ENCODE measurements at regions not wholly inside any gene's neighbourhood (a gene's known extent, or its start where the extent isn't known, plus 50 kb on each side); places are given as distances from the start of the nearest gene placed in this dataset.
"Not testable (repeated sequence)": the region's sequence is repeated elsewhere in the genome, so short reads cannot be mapped to it uniquely, and the experiment has no call there.

DNA sequence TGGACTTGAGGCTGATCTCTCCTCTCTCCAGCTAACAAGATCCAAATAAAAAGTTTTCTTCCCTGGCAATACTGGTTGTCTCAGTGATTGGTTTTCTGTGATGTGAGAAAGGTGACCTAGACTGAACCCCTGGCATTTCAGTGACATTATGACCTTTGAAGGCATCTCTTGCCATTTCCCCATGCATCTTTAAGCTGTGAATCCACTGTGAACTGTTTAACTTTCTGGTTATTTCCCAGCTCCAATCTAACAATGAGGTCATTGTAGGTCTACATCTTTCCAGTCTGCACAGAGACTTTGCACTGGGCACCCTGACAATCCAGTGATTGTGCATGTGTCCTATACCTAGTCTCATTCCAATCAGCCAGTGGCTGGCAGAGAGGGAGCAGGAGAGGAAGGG is 155.9 kb upstream of the NUDT4 start:
- no peak for DNase-seq

DNA sequence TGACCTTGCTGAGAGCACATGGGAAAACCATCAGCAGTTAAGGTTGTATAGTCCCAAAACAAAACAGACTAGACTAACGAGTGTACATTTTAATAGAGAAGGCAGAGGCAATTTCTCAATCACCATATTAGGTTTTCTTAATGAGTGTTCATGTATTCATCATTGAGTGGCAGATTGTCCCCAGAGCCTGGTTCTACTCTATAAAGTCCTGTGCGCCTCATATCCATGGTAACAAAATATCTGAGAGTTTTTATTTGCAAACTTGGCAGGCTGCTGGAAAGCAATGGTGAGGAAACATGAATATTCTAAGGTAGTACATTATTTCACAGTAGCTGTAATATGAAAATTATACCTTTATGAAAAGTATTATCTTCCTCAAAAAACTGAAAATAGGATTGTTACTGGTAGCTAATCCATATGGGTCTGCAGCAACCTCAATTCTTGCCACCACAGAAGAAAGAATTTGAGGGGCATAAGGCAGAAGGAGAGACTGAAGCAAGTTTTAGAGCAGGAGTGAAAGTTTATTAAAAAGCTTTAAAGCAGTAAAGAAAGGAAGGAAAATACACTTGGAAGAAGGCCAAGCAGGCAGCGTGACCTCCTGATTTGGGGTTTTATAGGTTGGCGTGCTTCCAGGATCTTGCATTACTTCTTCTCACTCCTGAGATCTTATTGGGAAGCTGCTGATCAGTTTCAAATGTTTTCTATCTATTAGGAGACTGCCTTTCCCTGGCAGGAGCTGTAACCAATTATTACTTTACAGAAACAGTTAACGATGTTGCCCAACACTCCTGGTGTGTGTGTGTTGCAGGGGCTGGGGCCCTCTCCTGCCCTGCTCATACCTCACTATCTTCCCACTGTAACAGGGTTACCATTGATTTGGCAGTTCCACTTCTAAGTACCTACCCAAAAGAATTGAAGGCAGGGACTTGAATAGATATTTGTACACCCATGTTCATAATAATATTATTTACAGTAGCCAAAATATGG is 154.0 kb upstream of the NUDT4 start:
- no peak for DNase-seq

DNA sequence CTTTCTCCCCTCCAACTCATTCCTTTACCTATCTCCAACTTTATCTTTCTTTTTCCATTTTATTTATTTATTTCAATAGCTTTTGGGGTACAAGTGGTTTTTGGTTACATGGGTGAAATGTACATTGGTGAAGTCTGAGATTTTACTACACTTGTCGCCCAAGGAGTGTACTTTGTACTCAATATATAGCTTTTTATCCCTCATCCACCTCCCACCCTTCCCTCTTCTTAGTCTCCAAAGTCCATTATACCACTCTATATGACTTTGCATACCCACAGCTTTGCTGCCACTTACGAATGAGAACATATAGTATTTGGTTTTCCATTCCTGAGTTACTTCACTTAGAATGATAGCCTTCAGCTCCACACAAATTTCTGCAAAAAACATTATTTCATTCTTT is 152.6 kb upstream of the NUDT4 start:
- DNase-seq: no peak

DNA sequence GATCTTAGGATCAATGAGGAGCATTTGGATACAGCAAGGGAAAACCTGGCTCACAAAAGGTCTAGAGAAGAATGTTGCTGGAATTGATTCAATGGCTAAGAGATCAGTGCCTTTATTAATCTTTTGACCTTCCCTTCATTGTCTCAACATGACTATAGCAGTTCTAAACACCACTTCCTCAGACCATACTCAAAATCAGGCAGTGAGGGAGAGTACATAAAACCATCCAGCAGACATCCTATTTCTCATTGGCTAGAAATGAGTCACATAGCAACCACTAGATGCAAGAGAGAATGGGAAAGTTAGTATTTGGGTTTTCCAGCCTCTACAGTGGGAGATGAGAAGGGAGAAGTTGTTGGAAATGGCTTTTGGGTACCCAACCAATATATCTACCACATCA is 151.4 kb upstream of the NUDT4 start:
- DNase-seq: no peak

DNA sequence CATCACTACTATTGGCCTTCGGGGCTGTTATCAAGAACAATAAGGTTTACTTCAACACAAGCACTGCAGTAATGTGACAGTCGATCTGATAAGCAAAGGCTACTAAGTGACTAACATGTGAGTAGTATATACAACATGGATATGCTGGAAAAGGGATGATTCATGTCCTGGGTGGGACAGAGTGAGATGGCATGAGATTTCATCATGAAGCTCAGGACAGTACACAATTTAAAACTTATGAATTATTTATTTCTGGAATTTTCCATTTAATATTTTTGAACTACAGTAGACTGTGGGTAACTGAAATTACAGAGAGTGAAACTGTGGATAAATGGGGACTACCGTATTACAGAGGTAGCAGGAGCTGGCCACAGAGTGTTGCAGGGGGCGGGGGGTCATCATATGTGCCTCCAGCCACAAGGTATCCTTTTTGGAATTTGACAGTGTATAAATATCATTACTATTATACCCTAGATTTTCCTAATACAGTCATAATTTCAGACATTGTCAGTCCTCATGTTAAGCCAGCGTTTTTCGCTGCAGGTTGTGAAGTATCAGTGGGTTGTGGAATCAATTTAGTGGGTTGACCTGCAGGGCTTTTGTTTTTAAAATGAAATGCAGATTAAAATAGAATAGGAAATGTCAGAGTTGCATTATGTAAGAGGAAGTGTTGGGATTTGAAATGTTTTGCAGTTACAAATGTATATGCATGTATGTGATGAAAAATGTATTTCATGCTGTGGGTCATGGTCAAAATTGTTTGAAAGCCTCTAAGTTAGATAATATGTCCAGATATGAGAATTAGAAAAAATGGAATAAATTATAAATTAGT is 148.0 kb upstream of the NUDT4 start:
- no peak for DNase-seq

DNA sequence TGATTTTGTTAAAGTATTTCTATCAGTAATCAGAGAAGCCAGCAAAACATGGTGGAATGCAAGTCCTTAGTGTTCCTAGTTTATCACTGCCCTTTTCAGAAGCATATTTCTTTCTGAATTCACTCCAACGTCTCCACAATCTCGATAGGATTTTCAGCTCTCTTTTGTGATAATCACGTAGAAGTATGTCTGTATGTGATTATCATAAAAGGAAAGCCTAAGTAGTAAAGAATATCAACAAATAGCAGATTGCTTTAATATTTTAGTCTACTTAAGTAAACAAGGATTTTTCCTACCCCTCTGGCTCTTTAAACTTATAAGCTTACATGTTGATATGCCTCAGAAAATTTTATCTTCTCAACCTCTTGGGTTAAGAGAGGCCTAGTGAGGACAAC is 147.4 kb upstream of the NUDT4 start:
- DNase-seq: no peak

DNA sequence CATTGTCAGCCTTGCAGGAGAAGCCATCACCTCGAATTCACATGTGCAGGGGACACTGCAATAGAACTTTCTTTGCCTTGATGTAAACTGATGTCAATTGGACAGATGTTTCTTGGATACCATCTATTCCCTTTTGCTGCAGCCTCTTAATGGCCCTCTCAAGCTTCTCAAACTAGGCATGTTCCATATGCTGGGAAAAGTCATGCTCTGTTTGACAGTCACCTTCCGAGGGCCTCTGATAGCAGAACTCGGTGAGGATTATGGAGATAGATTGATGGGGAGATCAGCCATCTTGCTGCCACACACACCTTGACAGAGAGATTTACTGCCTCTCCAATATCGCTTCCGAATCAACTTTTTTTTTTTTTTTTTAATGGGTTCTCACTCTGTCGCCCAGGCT is 145.8 kb upstream of the NUDT4 start:
- no peak for DNase-seq

DNA sequence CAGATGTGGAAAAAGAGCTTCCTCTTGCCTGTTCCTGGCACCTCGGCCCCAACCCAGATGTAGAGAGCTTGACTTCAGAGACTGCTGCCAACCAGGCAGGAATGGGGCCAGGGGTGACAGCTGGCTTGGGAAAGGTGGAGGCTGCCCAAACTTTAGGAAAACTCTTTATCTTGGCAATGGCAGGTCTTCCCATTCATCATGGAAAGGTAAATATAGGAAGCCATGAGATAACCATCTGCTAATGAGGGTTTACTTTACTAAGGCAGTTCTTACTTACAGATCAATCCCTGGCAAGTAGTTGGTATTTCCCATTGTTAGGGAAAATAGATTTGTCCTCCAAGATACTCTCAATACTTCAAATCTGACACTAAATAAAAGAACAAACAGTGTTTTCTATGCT is 143.1 kb upstream of the NUDT4 start:
- DNase-seq: no peak

DNA sequence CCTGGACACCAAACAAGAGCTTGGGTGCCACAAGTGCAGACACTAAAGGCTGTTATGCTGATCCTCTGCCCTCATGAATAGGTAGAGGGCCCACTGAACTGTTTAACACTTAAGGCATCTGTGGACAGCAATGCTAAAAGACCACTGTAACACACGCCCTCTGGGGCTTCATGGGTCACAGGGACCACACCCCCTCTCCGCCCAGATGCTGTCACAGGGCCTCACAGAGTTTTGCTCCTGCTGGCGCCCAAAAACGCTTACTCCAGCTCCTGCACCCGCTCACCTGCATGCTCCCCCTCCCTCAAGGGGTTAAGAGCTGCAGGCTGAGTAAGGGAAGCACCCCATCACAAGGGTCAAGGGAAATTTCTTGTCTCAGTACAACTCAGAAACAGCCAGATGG is 141.8 kb upstream of the NUDT4 start:
- no peak for DNase-seq

DNA sequence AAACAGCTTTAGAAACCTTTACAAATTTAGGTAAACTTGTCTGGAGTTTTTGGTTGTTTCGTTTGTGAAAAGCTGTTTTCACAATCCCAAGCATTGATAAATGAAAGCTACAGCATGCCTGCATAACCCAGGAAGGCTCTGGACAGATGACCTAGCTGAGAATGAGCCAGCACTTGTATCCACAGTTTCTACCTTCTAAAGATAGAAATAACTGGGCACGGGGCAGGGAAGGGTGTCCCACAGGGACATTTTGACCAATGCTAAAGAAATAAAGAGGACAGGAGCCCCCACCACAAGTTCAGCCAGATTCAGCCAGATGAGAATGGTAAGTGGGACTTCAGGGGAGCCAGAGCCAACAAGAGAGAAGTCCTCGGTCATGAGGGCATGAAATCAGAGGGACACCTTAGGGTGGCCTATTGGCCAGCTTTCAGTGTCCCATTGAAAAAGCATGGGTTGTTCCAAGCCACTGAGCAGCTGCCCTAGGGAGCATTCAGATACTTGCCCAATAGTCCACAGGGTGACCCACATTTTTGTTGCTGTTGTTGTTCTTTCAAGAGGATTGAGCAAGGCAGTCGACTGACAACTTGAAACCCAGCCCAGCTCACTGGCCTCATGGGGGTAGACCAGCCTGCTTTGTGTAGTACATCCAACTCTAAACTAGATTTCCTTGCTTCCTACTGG is 140.3 kb upstream of the NUDT4 start:
- no peak for DNase-seq

DNA sequence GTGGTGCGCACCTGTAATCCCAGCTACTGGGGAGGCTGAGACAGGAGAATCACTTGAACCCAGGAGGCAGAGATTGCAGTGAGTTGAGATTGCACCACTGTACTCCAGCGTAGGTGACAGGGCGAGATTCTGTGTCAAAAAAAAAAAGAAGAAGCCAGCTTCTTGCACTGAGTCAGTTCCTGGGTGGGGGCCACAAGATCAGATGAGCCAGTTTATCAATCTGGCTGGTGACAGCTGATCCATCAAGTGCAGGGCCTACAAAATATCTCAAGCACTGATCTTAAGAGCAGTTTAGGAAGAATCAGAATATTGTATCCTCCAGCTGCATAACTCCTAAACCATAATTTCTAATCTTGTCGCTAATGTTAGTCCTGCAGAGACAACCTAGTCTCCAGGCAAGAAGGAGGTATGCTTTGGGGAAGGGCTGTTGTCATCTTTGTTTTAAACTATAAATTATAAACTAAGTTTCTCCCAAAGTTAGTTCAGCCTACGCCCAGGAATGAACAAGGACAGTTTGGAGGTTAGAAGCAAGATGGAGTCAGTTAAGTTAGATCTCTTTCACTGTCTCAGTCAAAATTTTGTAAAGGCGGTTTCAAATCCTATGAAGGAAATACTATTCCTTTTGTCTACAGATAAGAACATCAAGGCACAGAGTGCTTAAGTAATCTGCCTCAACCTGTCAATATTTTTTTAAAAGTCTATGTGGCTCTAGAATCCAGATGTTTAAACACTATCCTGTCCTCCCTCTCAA is 139.0 kb upstream of the NUDT4 start:
- DNase-seq: not testable (repeated sequence)

DNA sequence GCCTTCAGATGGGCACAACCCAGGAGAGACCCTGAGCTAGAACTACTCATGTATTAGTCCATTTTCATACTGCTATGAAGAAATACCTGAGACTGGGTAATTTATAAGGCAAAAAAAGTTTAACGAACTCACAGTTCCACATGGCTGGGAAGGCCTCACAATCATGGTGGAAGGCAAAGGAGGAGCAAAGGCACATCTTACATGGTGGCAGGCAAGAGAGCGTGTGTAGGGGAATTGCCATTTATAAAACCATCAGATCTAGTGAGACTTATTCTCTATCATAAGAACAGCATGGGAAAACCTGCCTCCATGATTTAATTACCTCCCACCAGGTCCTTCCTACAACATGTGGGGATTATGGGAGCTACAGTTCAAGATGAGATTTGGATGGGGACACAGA is 137.9 kb upstream of the NUDT4 start:
- not testable (repeated sequence) for DNase-seq

DNA sequence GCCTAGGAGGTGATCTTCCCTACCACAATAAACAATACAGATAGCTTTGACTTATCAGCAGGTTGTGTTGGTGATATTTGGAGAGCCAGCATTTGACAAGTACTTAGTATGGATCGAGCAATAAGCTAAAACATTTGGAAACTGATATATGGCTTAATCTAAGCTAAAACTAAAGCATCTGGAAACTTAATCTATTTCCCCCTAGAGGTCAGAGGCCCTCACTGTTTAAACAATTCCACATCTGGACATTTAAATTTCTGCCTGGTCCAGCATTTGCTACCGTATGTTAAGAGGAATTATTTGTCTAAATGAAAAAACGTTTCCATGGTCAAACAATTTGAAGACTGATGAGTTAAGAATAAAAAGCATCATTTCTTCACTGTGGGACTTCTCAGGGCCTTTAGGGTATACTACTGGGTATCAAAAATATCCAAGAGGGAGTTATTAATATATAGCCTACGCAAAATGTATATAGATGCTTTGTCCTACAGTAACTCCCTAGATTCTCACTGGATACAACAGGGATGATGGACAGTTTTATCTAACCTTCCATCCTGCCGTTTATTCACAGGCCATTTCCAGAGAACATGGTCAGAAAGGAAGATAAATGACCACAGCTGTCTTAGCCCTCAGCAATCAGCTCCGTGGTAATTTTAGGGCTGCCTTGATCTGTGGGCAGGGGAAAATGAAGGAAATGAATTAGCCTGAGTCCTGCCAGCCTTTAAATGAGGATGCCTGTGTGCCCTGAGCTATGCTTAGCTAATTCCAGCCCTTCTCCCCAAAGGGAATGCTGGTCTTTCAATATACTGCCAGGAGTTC is 135.4 kb upstream of the NUDT4 start:
- no peak for DNase-seq

DNA sequence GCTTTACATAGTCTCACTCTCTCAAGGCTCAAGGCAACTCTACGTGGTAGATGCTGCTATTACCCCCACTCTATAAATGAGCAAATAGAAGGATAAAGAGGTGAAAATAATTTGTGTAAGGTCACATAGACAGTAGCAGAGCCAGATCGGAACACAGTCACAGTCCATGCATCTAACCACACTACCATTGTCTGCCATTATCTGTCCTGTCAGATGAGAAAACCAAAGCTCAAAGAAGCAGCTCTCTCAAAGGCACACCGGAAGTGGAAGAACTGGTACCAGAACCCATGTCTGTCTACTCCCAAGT is 134.4 kb upstream of the NUDT4 start:
- no peak for DNase-seq

DNA sequence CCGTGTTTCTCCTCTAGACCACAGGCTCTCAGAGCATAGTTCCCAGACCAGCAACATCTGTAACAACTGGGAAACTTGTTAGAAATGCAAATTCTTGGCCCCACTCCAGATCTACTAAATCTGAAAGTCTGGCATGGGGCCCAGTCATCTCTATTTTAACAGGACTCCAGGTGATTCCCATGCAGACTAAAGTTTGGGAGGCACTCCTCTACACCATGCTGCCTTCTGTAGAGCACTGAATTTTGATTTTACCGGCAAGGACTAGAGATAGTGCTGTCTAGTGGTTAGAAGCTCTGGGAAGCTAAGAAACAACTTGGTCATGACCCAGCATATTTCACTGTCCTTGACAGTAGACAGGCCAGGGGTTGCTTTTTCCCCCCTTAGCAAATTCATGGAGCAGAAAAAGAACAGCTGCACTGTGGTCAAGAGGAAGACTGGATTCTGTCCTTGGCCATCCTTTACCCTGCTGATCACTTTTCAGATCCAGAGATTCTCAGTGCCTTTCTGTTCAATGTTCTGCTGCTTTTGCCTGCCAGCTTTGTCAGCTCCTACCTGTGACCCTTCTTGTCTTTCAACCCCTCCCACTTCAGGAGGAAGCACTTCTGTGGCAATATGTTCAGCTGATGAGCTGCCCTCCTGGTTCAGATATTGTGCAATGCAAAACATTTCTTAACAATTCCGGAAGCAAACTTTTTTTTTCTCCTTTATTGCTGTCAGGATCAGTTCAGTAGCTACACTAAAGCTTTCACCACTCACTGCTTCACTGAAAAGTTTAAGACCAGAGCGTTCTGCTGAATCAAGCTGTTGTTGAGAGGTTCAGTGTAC is 133.8 kb upstream of the NUDT4 start:
- DNase-seq: peak; percentile 68

DNA sequence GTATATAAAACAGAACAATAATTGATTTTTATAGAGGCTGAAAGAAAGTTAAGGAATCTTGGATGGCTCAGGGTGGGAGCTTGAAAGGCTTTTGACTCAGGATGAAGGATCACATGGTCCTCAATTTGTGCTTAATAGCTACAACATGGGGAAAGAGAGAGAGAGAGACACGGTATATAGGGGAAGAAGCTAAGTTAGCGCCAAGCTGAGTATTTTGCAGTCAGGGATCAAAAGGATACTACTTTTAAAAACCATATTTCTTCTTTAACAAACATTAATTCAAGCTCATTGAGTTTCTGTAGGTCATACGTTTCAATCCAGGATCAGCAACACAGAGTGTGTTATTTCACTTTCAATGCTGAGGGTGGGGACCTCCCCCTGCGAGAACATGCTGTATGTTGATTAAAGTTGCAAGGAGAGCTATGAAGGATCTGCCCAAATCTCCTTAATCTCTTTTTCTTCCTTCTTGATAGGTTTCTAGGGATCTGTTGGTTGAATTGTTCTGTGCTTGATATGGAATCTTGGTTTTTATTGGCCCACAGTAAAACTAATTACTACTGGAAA is 133.1 kb upstream of the NUDT4 start:
- DNase-seq: no peak

DNA sequence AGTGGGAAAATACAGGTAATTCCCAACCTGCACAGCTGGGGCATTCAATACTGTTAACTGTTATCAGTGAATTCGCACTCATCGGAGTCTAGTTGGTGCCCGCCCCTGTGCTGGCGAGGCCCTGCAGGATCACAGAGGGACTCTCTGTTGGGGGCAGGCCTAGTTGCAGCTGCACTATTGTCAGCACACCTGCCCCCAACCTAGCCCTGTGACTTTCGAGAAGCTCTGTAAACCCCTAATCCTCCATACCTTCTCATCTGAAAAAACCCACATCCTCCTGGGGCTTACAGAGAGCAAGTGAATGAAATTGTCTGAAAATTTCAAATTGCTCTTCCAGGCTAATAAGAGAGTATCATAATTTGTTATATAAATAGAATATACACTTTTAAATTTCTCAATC is 132.2 kb upstream of the NUDT4 start:
- DNase-seq: peak; percentile 77

DNA sequence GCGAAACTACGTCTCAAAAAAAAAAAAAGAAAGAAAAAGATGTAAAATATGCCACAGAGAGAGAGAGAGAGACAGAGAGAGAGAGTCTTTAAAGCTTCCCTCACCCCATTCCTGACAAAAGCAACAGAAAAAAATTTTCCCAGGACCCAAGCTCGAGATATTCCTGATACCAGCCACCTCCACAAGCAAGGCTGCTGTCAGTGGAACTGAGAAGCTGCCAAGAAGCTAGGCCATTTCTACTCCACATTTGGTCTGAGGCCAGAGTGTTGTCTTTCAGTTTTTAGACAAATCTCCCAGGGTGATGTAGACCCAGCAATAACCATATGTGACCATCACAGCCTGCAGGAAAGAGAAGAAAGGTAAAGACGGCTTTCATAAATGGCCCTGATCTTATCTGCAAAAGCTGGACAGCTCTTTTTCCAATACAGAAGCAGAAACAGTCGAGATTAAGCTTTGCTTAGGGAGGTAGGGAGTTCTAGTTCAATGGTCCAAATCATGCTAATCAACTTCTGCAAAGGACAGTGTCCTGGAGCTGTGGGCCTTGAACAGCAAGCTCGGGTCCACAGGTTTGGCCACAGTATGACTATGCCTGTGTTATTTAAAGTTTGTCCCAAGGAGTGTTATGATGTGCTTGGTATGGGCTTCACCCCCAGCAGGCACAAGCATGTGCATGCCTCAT is 130.3 kb upstream of the NUDT4 start:
- no peak for DNase-seq

DNA sequence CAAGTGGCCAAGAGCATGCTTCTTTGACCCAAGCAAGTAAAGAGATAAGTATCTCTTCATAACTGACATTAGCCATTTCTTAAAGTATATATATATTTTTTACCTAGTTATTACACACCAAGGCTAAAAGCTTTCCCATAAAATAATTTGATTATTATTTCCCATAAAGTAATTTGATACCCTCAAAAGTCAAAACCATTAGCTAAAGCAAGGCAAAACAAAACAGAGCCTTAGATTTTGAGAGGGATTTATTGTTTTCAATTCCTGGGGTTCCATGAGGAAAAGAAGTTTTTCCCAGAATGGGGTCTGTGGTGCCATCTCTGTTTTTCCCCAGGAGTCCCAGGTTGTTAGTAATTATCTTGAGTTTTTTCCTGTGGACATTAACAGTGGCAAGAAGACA is 125.5 kb upstream of the NUDT4 start:
- DNase-seq: no peak

DNA sequence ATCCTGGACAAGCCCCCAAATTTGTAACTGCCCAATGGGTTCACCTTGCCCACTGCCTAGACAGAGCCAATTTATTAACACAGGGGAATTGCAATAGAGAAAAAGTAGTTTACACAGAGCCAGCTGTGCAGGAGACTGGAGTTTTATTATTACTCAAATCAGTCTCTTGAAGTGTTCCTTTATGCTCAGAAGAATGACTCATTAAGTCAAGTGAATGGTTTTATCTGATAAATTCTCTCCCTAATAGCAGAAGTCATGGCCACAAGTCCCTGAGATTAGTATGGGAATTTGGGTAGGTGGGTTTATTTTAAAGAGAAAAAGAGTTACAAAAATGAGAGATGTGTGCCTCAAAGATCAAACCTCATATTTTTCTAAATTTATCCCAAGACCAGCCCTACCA is 122.8 kb upstream of the NUDT4 start:
- no peak for DNase-seq
